Stimulated activated CD4-positive, alpha-beta T cell treated with anti-CD3 and anti-CD28 coated beads, Interleukin-15, amount 100 ng/mL, for 48 hours (primary cell): ENCODE measurements at regions not wholly inside any gene's neighbourhood (a gene's known extent, or its start where the extent isn't known, plus 50 kb on each side); places are given as distances from the start of the nearest gene placed in this dataset.
A peak's percentile ranks its signal among the peaks of the same experiment; 100 is the strongest.

ENCODE experiments used
- DNase-seq, 2 donors: peaks; one replicate each; pipeline ENCODE4 v3.0.0-alpha.2; 2020; ENCODE audit warnings: low read depth in 2 of 2

- DNase-seq, result no peak
Observed at GRCh38 chr18:78448591-78448990, 531.0 kb upstream of the SALL3 start.

GRCh38 chr18:78454221-78454620, 525.4 kb upstream of the SALL3 start:
- DNase-seq, result no peak

GRCh38 chr18:78455386-78455785, 524.2 kb upstream of the SALL3 start:
- no peak for DNase-seq

- DNase-seq, result no peak
Observed at GRCh38 chr18:78457011-78457410, 522.6 kb upstream of the SALL3 start.

GRCh38 chr18:78457731-78458130, 521.9 kb upstream of the SALL3 start:
- no peak for DNase-seq

- no peak for DNase-seq
Observed at GRCh38 chr18:78458356-78458755, 521.3 kb upstream of the SALL3 start.

GRCh38 chr18:78459668-78460067, 520.0 kb upstream of the SALL3 start:
- DNase-seq, result no peak

GRCh38 chr18:78460558-78460957, 519.1 kb upstream of the SALL3 start:
- DNase-seq, result no peak

GRCh38 chr18:78473563-78473962, 506.1 kb upstream of the SALL3 start:
- DNase-seq, result no peak

GRCh38 chr18:78477840-78478239, 501.8 kb upstream of the SALL3 start:
- DNase-seq, result no peak

- no peak for DNase-seq
Observed at GRCh38 chr18:78479443-78479842, 500.2 kb upstream of the SALL3 start.

- no peak for DNase-seq
Observed at GRCh38 chr18:78480262-78481054, 499.2 kb upstream of the SALL3 start.

GRCh38 chr18:78482378-78482777, 497.2 kb upstream of the SALL3 start:
- no peak for DNase-seq

- DNase-seq, result no peak
Observed at GRCh38 chr18:78487649-78488048, 492.0 kb upstream of the SALL3 start.

GRCh38 chr18:78492064-78492812, 487.4 kb upstream of the SALL3 start:
- DNase-seq, result no peak

GRCh38 chr18:78492813-78493371, 486.7 kb upstream of the SALL3 start:
- DNase-seq, result no peak

GRCh38 chr18:78493490-78493889, 486.1 kb upstream of the SALL3 start:
- peak in 1 of 2 donors; percentile 4 for DNase-seq

GRCh38 chr18:78494204-78495085, 485.2 kb upstream of the SALL3 start:
- no peak for DNase-seq

GRCh38 chr18:78495550-78495949, 484.1 kb upstream of the SALL3 start:
- no peak for DNase-seq

GRCh38 chr18:78496079-78496478, 483.5 kb upstream of the SALL3 start:
- DNase-seq, result no peak

GRCh38 chr18:78497641-78498040, 482.0 kb upstream of the SALL3 start:
- DNase-seq, result no peak

- no peak for DNase-seq
Observed at GRCh38 chr18:78499586-78499985, 480.0 kb upstream of the SALL3 start.
